GM23338 (cell line): ENCODE measurements at regions not wholly inside any gene's neighbourhood (a gene's known extent, or its start where the extent isn't known, plus 50 kb on each side); places are given as distances from the start of the nearest gene placed in this dataset.

Experiments
- ATAC-seq: fragments of 200-7000 bp; cut with Tn5 transposase; 3 replicates; pipeline ENCODE4 v1.9.1; 2020
- DNase-seq: peaks from one replicate; pipeline ENCODE4 v3.0.0-alpha.2; 2015; ENCODE audit warnings: low spot score
- H2AFZ ChIP-seq: fragments of 200-600 bp; sonication (generic); 2 replicates; pipeline ENCODE4 v1.8.0; 2016; ENCODE audit warnings: antibody characterized with exemption, mild to moderate bottlenecking, moderate library complexity
- H3F3A ChIP-seq: fragments of 200-600 bp; sonication (generic); replicated peaks from 2 replicates; pipeline ENCODE4 v1.8.0; 2017; ENCODE audit warnings: antibody characterized with exemption, mixed run types, low read depth
- H3K27ac ChIP-seq: fragments of 200-600 bp; sonication (generic); 2 replicates; pipeline ENCODE4 v1.6.1; 2016; ENCODE audit warnings: low read depth
- H3K27me3 ChIP-seq: fragments of 200-600 bp; sonication (generic); 2 replicates; pipeline ENCODE4 v1.8.0; 2016; ENCODE audit warnings: mild to moderate bottlenecking, mixed run types, moderate library complexity; ENCODE audit not compliant: insufficient read depth
- H3K36me3 ChIP-seq: fragments of 200-600 bp; sonication (generic); 2 replicates; pipeline ENCODE4 v1.8.0; 2016; ENCODE audit warnings: mild to moderate bottlenecking; ENCODE audit not compliant: insufficient read depth
- H3K4me1 ChIP-seq: fragments of 200-600 bp; sonication (generic); 2 replicates; pipeline ENCODE4 v1.8.0; 2016; ENCODE audit warnings: mild to moderate bottlenecking, moderate library complexity; ENCODE audit not compliant: insufficient read depth
- H3K4me2 ChIP-seq: fragments of 200-600 bp; sonication (generic); 2 replicates; pipeline ENCODE4 v1.7.1; 2017; ENCODE audit warnings: mixed run types
- H3K4me3 ChIP-seq: fragments of 200-600 bp; sonication (generic); 2 replicates; pipeline ENCODE4 v1.6.1; 2016; ENCODE audit warnings: mixed run types
- H3K79me2 ChIP-seq: fragments of 200-600 bp; sonication (generic); replicated peaks from 2 replicates; pipeline ENCODE4 v1.8.0; 2017; ENCODE audit warnings: mild to moderate bottlenecking; ENCODE audit not compliant: insufficient read depth
- H3K9me2 ChIP-seq: fragments of 200-600 bp; sonication (generic); 2 replicates; pipeline ENCODE4 v1.8.0; 2017; ENCODE audit not compliant: insufficient read depth
- H4K20me1 ChIP-seq: fragments of 200-600 bp; sonication (generic); replicated peaks from 2 replicates; pipeline ENCODE4 v1.8.0; 2017; ENCODE audit warnings: mild to moderate bottlenecking; ENCODE audit not compliant: insufficient read depth
- H3K27ac Mint-ChIP-seq: 2 replicates; pipeline ENCODE4 v1.8.0; 2020; ENCODE audit warnings: inconsistent platforms, mild to moderate bottlenecking, moderate library complexity, mixed read lengths
- H3K27me3 Mint-ChIP-seq: 3 replicates; pipeline ENCODE4 v1.8.0; 2022; ENCODE audit warnings: low read depth, mild to moderate bottlenecking, moderate library complexity, mixed read lengths, inconsistent platforms; ENCODE audit not compliant: insufficient read depth, poor library complexity
- H3K36me3 Mint-ChIP-seq: 3 replicates; pipeline ENCODE4 v1.8.0; 2021; ENCODE audit warnings: low read depth, mild to moderate bottlenecking, inconsistent platforms, moderate library complexity, mixed read lengths
- H3K4me1 Mint-ChIP-seq: 3 replicates; pipeline ENCODE4 v1.8.0; 2020; ENCODE audit warnings: mild to moderate bottlenecking, inconsistent platforms, mixed read lengths
- H3K4me3 Mint-ChIP-seq: 3 replicates; pipeline ENCODE4 v1.8.0; 2021; ENCODE audit warnings: moderate library complexity, mild to moderate bottlenecking, inconsistent platforms, mixed read lengths
- H3K9me3 Mint-ChIP-seq: 3 replicates; pipeline ENCODE4 v1.8.0; 2020; ENCODE audit warnings: moderate library complexity, mild to moderate bottlenecking, inconsistent platforms, mixed read lengths
- CREB1 ChIP-seq: fragments of 250-450 bp; sonication (Bioruptor Pico); IDR thresholded peaks from 2 replicates; pipeline ENCODE4 v1.5.0; 2020; ENCODE audit warnings: low read depth, mild to moderate bottlenecking, moderate library complexity
- CTCF ChIP-seq, 2 experiments: fragments of 200-600 bp in 1 of 2; sonication (generic) in 1 of 2; conservative IDR thresholded peaks; 2 replicates each; pipeline versions ENCODE4 v1.5.1 to v1.6.1; 2016 to 2017; ENCODE audit warnings: antibody characterized with exemption in 2 of 2, low read depth in 2 of 2, mild to moderate bottlenecking in 2 of 2, moderate library complexity in 1 of 2
- EZH2 ChIP-seq: fragments of 200-600 bp; sonication (generic); IDR thresholded peaks from one replicate; pipeline ENCODE4 v1.8.0; 2017; ENCODE audit warnings: antibody characterized with exemption, mild to moderate bottlenecking, low read depth; ENCODE audit not compliant: unreplicated experiment
- EZH2phosphoT487 ChIP-seq: fragments of 200-600 bp; sonication (generic); IDR thresholded peaks from one replicate; pipeline ENCODE4 v1.8.1; 2018; ENCODE audit warnings: antibody characterized with exemption; ENCODE audit not compliant: unreplicated experiment
- JUNB ChIP-seq: IDR thresholded peaks from one replicate; pipeline ENCODE4 v1.6.1; 2016; ENCODE audit warnings: antibody characterized with exemption; ENCODE audit not compliant: unreplicated experiment
- NANOG ChIP-seq: IDR thresholded peaks from 2 replicates; pipeline ENCODE4 v1.6.1; 2016; ENCODE audit warnings: antibody characterized with exemption, borderline replicate concordance
- POLR2AphosphoS5 ChIP-seq: IDR thresholded peaks from 2 replicates; pipeline ENCODE4 v1.6.1; 2016; ENCODE audit warnings: antibody characterized with exemption, low read depth
- STAT1 ChIP-seq: IDR thresholded peaks from one replicate; pipeline ENCODE4 v1.6.1; 2016; ENCODE audit warnings: antibody characterized with exemption; ENCODE audit not compliant: unreplicated experiment
- ZNF114 ChIP-seq: fragments of 250-450 bp; sonication (Bioruptor Pico); IDR thresholded peaks from 2 replicates; pipeline ENCODE4 v1.5.0; 2020; ENCODE audit warnings: mild to moderate bottlenecking, moderate library complexity
- ZNF331 ChIP-seq: fragments of 250-450 bp; sonication (Bioruptor Pico); IDR thresholded peaks from 2 replicates; pipeline ENCODE4 v1.5.0; 2020; ENCODE audit warnings: low read depth, mild to moderate bottlenecking, moderate library complexity
- TF ChIP-seq, protein P1 (sequence below): IDR thresholded peaks from 2 replicates; pipeline ENCODE4 v1.6.1; 2016; ENCODE audit warnings: antibody characterized with exemption
- TF ChIP-seq, protein P2 (sequence below): IDR thresholded peaks from one replicate; pipeline ENCODE4 v1.6.1; 2018; ENCODE audit warnings: antibody characterized with exemption; ENCODE audit not compliant: unreplicated experiment

- peaks cover 59% of the 10 kb centered on the region for H3K4me1 Mint-ChIP-seq
- Histone ChIP-seq H3K27ac (0 out of 2 replicates have a peak overlapping the region, but pooled peaks have one; percentile 4), H3K79me2 (peaks cover 60% of the 10 kb centered on the region), H4K20me1 (peaks cover 16% of the 10 kb centered on the region), H2AFZ (no peak overlapping the region), H3K36me3 (peaks cover 29% of the 10 kb centered on the region), H3K9me2 (no peaks in the 10 kb centered on the region; the same call in 1 of the 2 replicates), H3K27me3 (no peaks in the 10 kb centered on the region), H3K4me1 (peaks cover 45% of the 10 kb centered on the region), H3K4me2 (peak overlapping the region; percentile 72), H3K4me3 (peak overlapping the region; percentile 65), H3F3A (no peaks in the 10 kb centered on the region)
- H3K4me3 Mint-ChIP-seq, result no peak overlapping the region; the same call in 2 of the 3 replicates
- H3K36me3 Mint-ChIP-seq, result peaks cover 15% of the 10 kb centered on the region; the same call in 2 of the 3 replicates
- TF ChIP-seq ZNF331 (CRISPR knock-in tag), result no peak
- TF ChIP-seq EZH2phosphoT487, result no peak
- TF ChIP-seq, protein P1, sequence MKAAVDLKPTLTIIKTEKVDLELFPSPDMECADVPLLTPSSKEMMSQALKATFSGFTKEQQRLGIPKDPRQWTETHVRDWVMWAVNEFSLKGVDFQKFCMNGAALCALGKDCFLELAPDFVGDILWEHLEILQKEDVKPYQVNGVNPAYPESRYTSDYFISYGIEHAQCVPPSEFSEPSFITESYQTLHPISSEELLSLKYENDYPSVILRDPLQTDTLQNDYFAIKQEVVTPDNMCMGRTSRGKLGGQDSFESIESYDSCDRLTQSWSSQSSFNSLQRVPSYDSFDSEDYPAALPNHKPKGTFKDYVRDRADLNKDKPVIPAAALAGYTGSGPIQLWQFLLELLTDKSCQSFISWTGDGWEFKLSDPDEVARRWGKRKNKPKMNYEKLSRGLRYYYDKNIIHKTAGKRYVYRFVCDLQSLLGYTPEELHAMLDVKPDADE, result no peak
- TF ChIP-seq POLR2AphosphoS5, result peak; percentile 24; the same call in 1 of the 2 replicates
- no peak for DNase-seq
- H3K27me3 Mint-ChIP-seq, result peaks cover 6% of the 10 kb centered on the region
- no peaks in the 10 kb centered on the region for H3K9me3 Mint-ChIP-seq
- ATAC-seq, result peak; percentile 22
- H3K27ac Mint-ChIP-seq, result no peak overlapping the region
Measured at GRCh38 chr4:24328711-24329110, 255.6 kb downstream of the DHX15 start.

DNA sequence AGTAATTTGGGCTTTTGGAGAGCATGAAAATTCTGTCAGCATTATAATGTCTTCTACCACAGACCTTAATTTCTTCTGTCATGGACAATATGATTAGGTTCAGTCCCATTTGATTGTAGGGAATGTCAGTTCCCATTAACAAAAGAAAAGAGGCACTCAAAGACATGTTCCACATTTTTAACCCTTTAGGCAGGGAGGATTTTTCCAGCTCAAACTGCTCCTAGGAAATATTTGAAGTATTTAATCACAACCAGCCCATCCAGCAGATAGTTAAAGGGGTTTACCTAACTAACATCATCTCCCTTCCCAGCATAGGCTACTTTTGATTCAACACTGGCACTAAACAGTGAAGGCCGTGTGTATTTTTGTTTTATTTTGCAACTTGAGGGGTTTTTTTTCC lies 256.0 kb downstream of the DHX15 start:
- peaks cover 15% of the 10 kb centered on the region; the same call in 2 of the 3 replicates for H3K36me3 Mint-ChIP-seq
- Histone ChIP-seq H3K27me3 (no peaks in the 10 kb centered on the region), H3K4me2 (peak overlapping the region; percentile 72), H3F3A (no peaks in the 10 kb centered on the region), H3K27ac (peak overlapping the region; percentile 68; the same call in 1 of the 2 replicates), H3K4me3 (peak overlapping the region; percentile 65), H4K20me1 (peaks cover 16% of the 10 kb centered on the region), H3K36me3 (peaks cover 29% of the 10 kb centered on the region), H3K9me2 (no peaks in the 10 kb centered on the region; the same call in 1 of the 2 replicates), H3K4me1 (peaks cover 45% of the 10 kb centered on the region), H2AFZ (no peak overlapping the region), H3K79me2 (peaks cover 63% of the 10 kb centered on the region)
- H3K4me1 Mint-ChIP-seq, result peaks cover 63% of the 10 kb centered on the region
- peak; percentile 56 for DNase-seq
- H3K27ac Mint-ChIP-seq, result peak overlapping the region; percentile 86
- no peaks in the 10 kb centered on the region for H3K9me3 Mint-ChIP-seq
- H3K27me3 Mint-ChIP-seq, result peaks cover 10% of the 10 kb centered on the region
- peak overlapping the region; percentile 41; the same call in 2 of the 3 replicates for H3K4me3 Mint-ChIP-seq
- peak; percentile 42; the same call in 2 of the 3 replicates for ATAC-seq
- TF ChIP-seq ZNF331 (CRISPR knock-in tag), result no peak
- TF ChIP-seq CTCF (conservative IDR thresholded peaks at IDR 0.05; ENCODE audit: low read depth in 2 of 2), result no peak
- no peak for TF ChIP-seq ZNF114
- TF ChIP-seq JUNB, result no peak
- no peak for TF ChIP-seq STAT1
- TF ChIP-seq, protein P1, result no peak
- no peak for TF ChIP-seq NANOG
- TF ChIP-seq, protein P2, sequence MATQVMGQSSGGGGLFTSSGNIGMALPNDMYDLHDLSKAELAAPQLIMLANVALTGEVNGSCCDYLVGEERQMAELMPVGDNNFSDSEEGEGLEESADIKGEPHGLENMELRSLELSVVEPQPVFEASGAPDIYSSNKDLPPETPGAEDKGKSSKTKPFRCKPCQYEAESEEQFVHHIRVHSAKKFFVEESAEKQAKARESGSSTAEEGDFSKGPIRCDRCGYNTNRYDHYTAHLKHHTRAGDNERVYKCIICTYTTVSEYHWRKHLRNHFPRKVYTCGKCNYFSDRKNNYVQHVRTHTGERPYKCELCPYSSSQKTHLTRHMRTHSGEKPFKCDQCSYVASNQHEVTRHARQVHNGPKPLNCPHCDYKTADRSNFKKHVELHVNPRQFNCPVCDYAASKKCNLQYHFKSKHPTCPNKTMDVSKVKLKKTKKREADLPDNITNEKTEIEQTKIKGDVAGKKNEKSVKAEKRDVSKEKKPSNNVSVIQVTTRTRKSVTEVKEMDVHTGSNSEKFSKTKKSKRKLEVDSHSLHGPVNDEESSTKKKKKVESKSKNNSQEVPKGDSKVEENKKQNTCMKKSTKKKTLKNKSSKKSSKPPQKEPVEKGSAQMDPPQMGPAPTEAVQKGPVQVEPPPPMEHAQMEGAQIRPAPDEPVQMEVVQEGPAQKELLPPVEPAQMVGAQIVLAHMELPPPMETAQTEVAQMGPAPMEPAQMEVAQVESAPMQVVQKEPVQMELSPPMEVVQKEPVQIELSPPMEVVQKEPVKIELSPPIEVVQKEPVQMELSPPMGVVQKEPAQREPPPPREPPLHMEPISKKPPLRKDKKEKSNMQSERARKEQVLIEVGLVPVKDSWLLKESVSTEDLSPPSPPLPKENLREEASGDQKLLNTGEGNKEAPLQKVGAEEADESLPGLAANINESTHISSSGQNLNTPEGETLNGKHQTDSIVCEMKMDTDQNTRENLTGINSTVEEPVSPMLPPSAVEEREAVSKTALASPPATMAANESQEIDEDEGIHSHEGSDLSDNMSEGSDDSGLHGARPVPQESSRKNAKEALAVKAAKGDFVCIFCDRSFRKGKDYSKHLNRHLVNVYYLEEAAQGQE, result no peak
- no peak for TF ChIP-seq POLR2AphosphoS5
- no peak for TF ChIP-seq EZH2
- no peak for TF ChIP-seq EZH2phosphoT487
- TF ChIP-seq CREB1 (CRISPR knock-in tag), result no peak
